Mesenchymal stem cell (in vitro differentiated cells and primary cell): ENCODE measurements at regions not wholly inside any gene's neighbourhood (a gene's known extent, or its start where the extent isn't known, plus 50 kb on each side); places are given as distances from the start of the nearest gene placed in this dataset.
A peak's percentile ranks its signal among the peaks of the same experiment; 100 is the strongest.

Experiments used
- DNase-seq: peaks from one replicate; pipeline ENCODE4 v3.0.0-alpha.2; 2013
- H2AFZ ChIP-seq: one replicate; pipeline ENCODE4 v1.6.1; 2013; ENCODE audit warnings: low read depth, mild to moderate bottlenecking, control low read depth, inconsistent platforms, low read length, moderate library complexity
- H2AK5ac ChIP-seq: 2 replicates; pipeline ENCODE4 v1.6.1; 2013; ENCODE audit warnings: low read length, moderate library complexity, mild to moderate bottlenecking, inconsistent platforms; ENCODE audit not compliant: severe bottlenecking
- H2BK120ac ChIP-seq: one replicate; pipeline ENCODE4 v1.6.1; 2013; ENCODE audit warnings: low read depth, mild to moderate bottlenecking, inconsistent platforms, low read length, moderate library complexity
- H2BK12ac ChIP-seq, 2 experiments: one replicate each; pipeline ENCODE4 v1.6.1; 2013; ENCODE audit warnings: inconsistent platforms in 2 of 2, low read length in 2 of 2, mild to moderate bottlenecking in 2 of 2, moderate library complexity in 2 of 2, control low read depth in 1 of 2
- H2BK15ac ChIP-seq: one replicate; pipeline ENCODE4 v1.6.1; 2013; ENCODE audit warnings: mild to moderate bottlenecking, low read depth, inconsistent platforms; ENCODE audit not compliant: poor library complexity, severe bottlenecking
- H2BK5ac ChIP-seq: 2 replicates; pipeline ENCODE4 v1.6.1; 2013; ENCODE audit warnings: low read depth, mild to moderate bottlenecking, low read length, control low read depth, inconsistent platforms; ENCODE audit not compliant: poor library complexity, severe bottlenecking
- H3K14ac ChIP-seq, 2 experiments: one replicate each; pipeline ENCODE4 v1.6.1; 2013; ENCODE audit warnings: inconsistent platforms in 2 of 2, low read length in 2 of 2, control low read depth in 1 of 2, mild to moderate bottlenecking in 1 of 2, moderate library complexity in 1 of 2
- H3K18ac ChIP-seq, 2 experiments: one replicate each; pipeline ENCODE4 v1.6.1; 2013; ENCODE audit warnings: inconsistent platforms in 2 of 2, low read length in 2 of 2, control low read depth in 1 of 2, low read depth in 1 of 2, mild to moderate bottlenecking in 1 of 2
- H3K23ac ChIP-seq, 2 experiments: one replicate each; pipeline ENCODE4 v1.6.1; 2013; ENCODE audit warnings: inconsistent platforms in 2 of 2, low read length in 2 of 2, mild to moderate bottlenecking in 2 of 2, moderate library complexity in 2 of 2, control low read depth in 1 of 2
- H3K27ac ChIP-seq: 2 replicates; pipeline ENCODE4 v1.5.1; 2013; ENCODE audit warnings: mild to moderate bottlenecking, moderate library complexity, low read length, control low read depth, inconsistent platforms; ENCODE audit not compliant: poor library complexity, severe bottlenecking
- H3K27me3 ChIP-seq, 2 experiments: 2 replicates each; pipeline versions ENCODE4 v1.6.1 to v1.7.0; 2013; ENCODE audit warnings: low read length in 2 of 2, mild to moderate bottlenecking in 2 of 2, moderate library complexity in 2 of 2, control low read depth in 1 of 2, inconsistent platforms in 1 of 2; ENCODE audit not compliant: control insufficient read depth in 1 of 2, insufficient read depth in 1 of 2
- H3K36me3 ChIP-seq, 2 experiments: 2 replicates each; pipeline versions ENCODE4 v1.6.1 to v1.7.0; 2013; ENCODE audit warnings: low read length in 2 of 2, control low read depth in 1 of 2, inconsistent platforms in 1 of 2, low read depth in 1 of 2, mild to moderate bottlenecking in 1 of 2; ENCODE audit not compliant: insufficient read depth in 2 of 2, control insufficient read depth in 1 of 2
- H3K4ac ChIP-seq, 2 experiments: one replicate each; pipeline ENCODE4 v1.6.1; 2013; ENCODE audit warnings: inconsistent platforms in 2 of 2, low read length in 2 of 2, mild to moderate bottlenecking in 2 of 2, moderate library complexity in 2 of 2, control low read depth in 1 of 2, low read depth in 1 of 2
- H3K4me1 ChIP-seq: 2 replicates; pipeline ENCODE4 v1.6.1; 2013; ENCODE audit warnings: low read depth, low read length, control low read depth; ENCODE audit not compliant: control insufficient read depth, insufficient read depth
- H3K4me2 ChIP-seq: 2 replicates; pipeline ENCODE4 v1.6.1; 2013; ENCODE audit warnings: low read length, mild to moderate bottlenecking, inconsistent platforms; ENCODE audit not compliant: poor library complexity, severe bottlenecking
- H3K4me3 ChIP-seq, 2 experiments: 2 replicates each; pipeline versions ENCODE4 v1.5.1 to v1.7.0; 2013; ENCODE audit warnings: low read length in 2 of 2, mild to moderate bottlenecking in 2 of 2, control low read depth in 1 of 2, low read depth in 1 of 2; ENCODE audit not compliant: insufficient read depth in 1 of 2
- H3K79me1 ChIP-seq: replicated peaks from 2 replicates; pipeline ENCODE4 v1.6.1; 2013; ENCODE audit warnings: mild to moderate bottlenecking, control low read depth, low read length, inconsistent platforms; ENCODE audit not compliant: poor library complexity, severe bottlenecking
- H3K9ac ChIP-seq: 2 replicates; pipeline ENCODE4 v1.7.0; 2013; ENCODE audit warnings: mild to moderate bottlenecking, low read length, moderate library complexity
- H3K9me3 ChIP-seq: 2 replicates; pipeline ENCODE4 v1.7.0; 2013; ENCODE audit warnings: mild to moderate bottlenecking, low read length; ENCODE audit not compliant: control insufficient read depth
- H4K8ac ChIP-seq: one replicate; pipeline ENCODE4 v1.6.1; 2013; ENCODE audit warnings: inconsistent platforms, mild to moderate bottlenecking, low read length, moderate library complexity
- H4K91ac ChIP-seq: one replicate; pipeline ENCODE4 v1.6.1; 2013; ENCODE audit warnings: mild to moderate bottlenecking, low read length, inconsistent platforms
- WGBS: methylation state at CpG from one replicate; pipeline ENCODE4 v1.1.7; 2013; ENCODE audit warnings: mixed read lengths; 5-methylcytosine and 5-hydroxymethylcytosine counted together

GRCh38 chr14:51145246-51145645, 50.3 kb upstream of the TRIM9 start:
- Histone ChIP-seq H3K4me1 (no peaks in the 10 kb centered on the region), H3K23ac (no peak overlapping the region), H2BK15ac (no peak overlapping the region), H2BK12ac (no peak overlapping the region), H3K14ac (no peak overlapping the region), H2AK5ac (no peak overlapping the region), H3K4me2 (no peak overlapping the region), H3K27ac (no peak overlapping the region), H3K79me1 (no peaks in the 10 kb centered on the region), H3K36me3 (no peaks in the 10 kb centered on the region), H4K8ac (no peak overlapping the region), H3K9me3 (no peaks in the 10 kb centered on the region), H3K4me3 (no peak overlapping the region), H2BK120ac (no peak overlapping the region), H2BK5ac (no peak overlapping the region), H3K27me3 (no peaks in the 10 kb centered on the region), H3K4ac (no peak overlapping the region), H3K18ac (no peak overlapping the region), H4K91ac (no peak overlapping the region), H2AFZ (no peak overlapping the region), H3K9ac (no peak overlapping the region)
- DNase-seq = peak; percentile 7
- 70% methylated on average over 2 of the region's 2 CpGs for WGBS

- H3K23ac ChIP-seq = no peak overlapping the region
- no peak overlapping the region for H3K4ac ChIP-seq
- H4K8ac ChIP-seq = no peak overlapping the region
- H3K4me3 ChIP-seq = no peak overlapping the region
- H3K9me3 ChIP-seq = no peaks in the 10 kb centered on the region
- H2BK120ac ChIP-seq = no peak overlapping the region
- no peak overlapping the region for H2BK15ac ChIP-seq
- H3K36me3 ChIP-seq = no peaks in the 10 kb centered on the region
- H3K18ac ChIP-seq = no peak overlapping the region
- no peaks in the 10 kb centered on the region for H3K79me1 ChIP-seq
- H2AFZ ChIP-seq = no peak overlapping the region
- H2BK12ac ChIP-seq = no peak overlapping the region
- no peak overlapping the region for H3K14ac ChIP-seq
- no peak overlapping the region for H2AK5ac ChIP-seq
- no peak overlapping the region for H3K9ac ChIP-seq
- no peak overlapping the region for H2BK5ac ChIP-seq
- peak; percentile 63 for DNase-seq
- no peaks in the 10 kb centered on the region for H3K27me3 ChIP-seq
- H4K91ac ChIP-seq = no peak overlapping the region
- WGBS = 56% methylated on average over 1 of the region's 1 CpG
- no peak overlapping the region for H3K4me2 ChIP-seq
- H3K27ac ChIP-seq = no peak overlapping the region
- H3K4me1 ChIP-seq = no peaks in the 10 kb centered on the region
Observed at GRCh38 chr14:51147183-51147582, 52.3 kb upstream of the TRIM9 start.

GRCh38 chr14:51155326-51155725, 60.4 kb upstream of the TRIM9 start:
- H2AK5ac ChIP-seq = no peak overlapping the region
- H3K18ac ChIP-seq = no peak overlapping the region
- no peak overlapping the region for H4K8ac ChIP-seq

GRCh38 chr14:51157012-51157411, 62.1 kb upstream of the TRIM9 start:
- Histone ChIP-seq H3K79me1 (no peaks in the 10 kb centered on the region), H3K4me1 (no peaks in the 10 kb centered on the region), H2BK12ac (no peak overlapping the region), H3K4me3 (no peak overlapping the region), H3K9ac (no peak overlapping the region), H3K18ac (no peak overlapping the region), H3K4ac (no peak overlapping the region), H2BK15ac (no peak overlapping the region), H2AK5ac (no peak overlapping the region), H3K36me3 (no peaks in the 10 kb centered on the region), H4K91ac (no peak overlapping the region), H2BK5ac (no peak overlapping the region), H3K4me2 (no peak overlapping the region), H4K8ac (no peak overlapping the region), H3K27ac (no peak overlapping the region), H3K14ac (no peak overlapping the region), H3K27me3 (no peaks in the 10 kb centered on the region), H2AFZ (no peak overlapping the region), H2BK120ac (no peak overlapping the region), H3K23ac (no peak overlapping the region), H3K9me3 (no peaks in the 10 kb centered on the region)
- DNase-seq = peak; percentile 18

More at GRCh38 chr14:51155326-51155725, 60.4 kb upstream of the TRIM9 start:
- Histone ChIP-seq H2BK120ac (no peak overlapping the region), H3K14ac (no peak overlapping the region), H2AFZ (no peak overlapping the region), H2BK15ac (no peak overlapping the region), H2BK12ac (no peak overlapping the region), H3K79me1 (no peaks in the 10 kb centered on the region), H3K23ac (no peak overlapping the region), H3K9me3 (no peaks in the 10 kb centered on the region), H4K91ac (no peak overlapping the region), H3K27me3 (no peaks in the 10 kb centered on the region), H3K9ac (no peak overlapping the region), H3K4me3 (no peak overlapping the region), H3K27ac (no peak overlapping the region), H3K4ac (no peak overlapping the region), H3K36me3 (no peaks in the 10 kb centered on the region), H2BK5ac (no peak overlapping the region), H3K4me1 (no peaks in the 10 kb centered on the region), H3K4me2 (no peak overlapping the region)
- 100% methylated on average over 1 of the region's 2 CpGs for WGBS
- no peak for DNase-seq
